H1 (cell line): ENCODE measurements at regions not wholly inside any gene's neighbourhood (a gene's known extent, or its start where the extent isn't known, plus 50 kb on each side); places are given as distances from the start of the nearest gene placed in this dataset.

ENCODE experiments used
- CTCF ChIA-PET: fragments of 300-600 bp; sonication (Branson Sonifier 250); formaldehyde crosslinking; loops from one replicate; lab custom pipeline; 2021; ENCODE audit not compliant: partially characterized antibody; lab: Charles Lee
- POLR2A ChIA-PET: fragments of 300-600 bp; sonication (Branson Sonifier 250); formaldehyde crosslinking; loops from one replicate; lab custom pipeline; 2021; ENCODE audit warnings: inconsistent platforms; ENCODE audit not compliant: partially characterized antibody; lab: Charles Lee
- DNase-seq, 2 experiments: peaks; one replicate each; pipeline versions ENCODE4 v3.0.0 to v3.0.0-alpha.2; 2010 to 2022; ENCODE audit warnings: low spot score in 2 of 2, low read depth in 1 of 2, mixed read lengths in 1 of 2
- FAIRE-seq: peaks from 2 replicates; lab custom pipeline; 2011; peaks lifted over from hg19 to GRCh38; lab: Jason Lieb, UNC
- H2AFZ ChIP-seq: 2 replicates; pipeline ENCODE4 v1.8.1; 2012; ENCODE audit warnings: low read length, inconsistent platforms
- H2AK5ac ChIP-seq: 2 replicates; pipeline ENCODE4 v1.6.1; 2013; ENCODE audit warnings: low read depth, low read length
- H2BK120ac ChIP-seq: replicated peaks from 2 replicates; pipeline ENCODE3; 2013; ENCODE audit warnings: low read depth, low read length, inconsistent platforms
- H2BK12ac ChIP-seq: 2 replicates; pipeline ENCODE4 v1.6.1; 2013; ENCODE audit warnings: low read depth, low read length
- H2BK15ac ChIP-seq: 2 replicates; pipeline ENCODE4 v1.6.1; 2013; ENCODE audit warnings: low read length
- H2BK20ac ChIP-seq: 2 replicates; pipeline ENCODE4 v1.6.1; 2013; ENCODE audit warnings: low read length
- H2BK5ac ChIP-seq: 2 replicates; pipeline ENCODE4 v1.6.1; 2013; ENCODE audit warnings: low read depth, low read length
- H3K14ac ChIP-seq: 2 replicates; pipeline ENCODE4 v1.6.1; 2013; ENCODE audit warnings: inconsistent platforms; ENCODE audit not compliant: insufficient read length
- H3K18ac ChIP-seq: 2 replicates; pipeline ENCODE4 v1.6.1; 2013; ENCODE audit warnings: low read length; ENCODE audit errors: extremely low read depth
- H3K23ac ChIP-seq: 2 replicates; pipeline ENCODE4 v1.6.1; 2013; ENCODE audit warnings: inconsistent platforms; ENCODE audit not compliant: insufficient read length
- H3K23me2 ChIP-seq: 2 replicates; pipeline ENCODE4 v1.6.1; 2013; ENCODE audit warnings: low read depth, low read length
- H3K27ac ChIP-seq: 2 replicates; pipeline ENCODE4 v1.6.1; 2011; ENCODE audit warnings: low read depth, low read length, inconsistent platforms
- H3K27me3 ChIP-seq, 4 experiments: replicated peaks in 1 of 4; 1 replicate in 1 of 4; 2 replicates in 3 of 4; pipeline versions ENCODE4 v1.6.1 to v1.8.1; 2011 to 2013; ENCODE audit warnings: low read length in 3 of 4, mild to moderate bottlenecking in 3 of 4, inconsistent platforms in 2 of 4, mixed read lengths in 2 of 4, moderate library complexity in 1 of 4; ENCODE audit not compliant: control insufficient read depth in 3 of 4, insufficient read depth in 3 of 4; ENCODE audit errors: extremely low read depth in 1 of 4
- H3K36me3 ChIP-seq, 4 experiments: 2 replicates each; pipeline versions ENCODE4 v1.6.1 to v1.8.1; 2011 to 2013; ENCODE audit warnings: mild to moderate bottlenecking in 4 of 4, low read length in 3 of 4, moderate library complexity in 2 of 4, control low read depth in 1 of 4, inconsistent platforms in 1 of 4; ENCODE audit not compliant: insufficient read depth in 4 of 4, control insufficient read depth in 2 of 4
- H3K4ac ChIP-seq: replicated peaks from 2 replicates; pipeline ENCODE3; 2013; ENCODE audit warnings: low read length, low read depth, mixed read lengths, inconsistent platforms; ENCODE audit not compliant: insufficient read length
- H3K4me1 ChIP-seq, 4 experiments: replicated peaks in 1 of 4; 1 replicate in 1 of 4; 2 replicates in 3 of 4; pipeline versions ENCODE4 v1.6.1 to v1.8.1; 2011 to 2013; ENCODE audit warnings: low read length in 3 of 4, inconsistent platforms in 2 of 4, mixed read lengths in 1 of 4; ENCODE audit not compliant: insufficient read depth in 4 of 4, control insufficient read depth in 3 of 4
- H3K4me2 ChIP-seq, 2 experiments: 2 replicates each; pipeline versions ENCODE4 v1.6.1 to v1.8.1; 2011 to 2013; ENCODE audit warnings: low read depth in 2 of 2, low read length in 2 of 2, control low read depth in 1 of 2, inconsistent platforms in 1 of 2, mild to moderate bottlenecking in 1 of 2; ENCODE audit not compliant: insufficient read depth in 1 of 2
- H3K4me3 ChIP-seq, 4 experiments: fragments of 200-600, 300-600 bp in 1 of 4; sonication (generic), shearing (Covaris generic), sonication (Bioruptor Twin) in 1 of 4; 2 replicates each; pipeline versions ENCODE4 v1.5.1 to v1.8.1; 2011 to 2016; ENCODE audit warnings: low read length in 4 of 4, low read depth in 3 of 4, control low read depth in 2 of 4, inconsistent platforms in 2 of 4, mild to moderate bottlenecking in 2 of 4, mixed read lengths in 1 of 4, moderate library complexity in 1 of 4; ENCODE audit not compliant: insufficient read depth in 2 of 4; ENCODE audit errors: extremely low read depth in 1 of 4
- H3K56ac ChIP-seq: replicated peaks from 2 replicates; pipeline ENCODE3; 2013; ENCODE audit warnings: low read depth, mild to moderate bottlenecking, mixed read lengths, low read length, inconsistent platforms; ENCODE audit not compliant: insufficient read length
- H3K79me1 ChIP-seq: 2 replicates; pipeline ENCODE4 v1.6.1; 2013; ENCODE audit warnings: low read depth, low read length, control low read depth
- H3K79me2 ChIP-seq, 2 experiments: 2 replicates each; pipeline versions ENCODE4 v1.6.1 to v1.8.1; 2012 to 2013; ENCODE audit warnings: low read length in 2 of 2, mild to moderate bottlenecking in 2 of 2, inconsistent platforms in 1 of 2; ENCODE audit not compliant: insufficient read depth in 2 of 2, control insufficient read depth in 1 of 2
- H3K9ac ChIP-seq, 4 experiments: replicated peaks in 1 of 4; 1 replicate in 1 of 4; 2 replicates in 3 of 4; pipeline versions ENCODE4 v1.6.1 to v1.8.1; 2011 to 2013; ENCODE audit warnings: low read depth in 3 of 4, low read length in 3 of 4, control low read depth in 2 of 4, mild to moderate bottlenecking in 2 of 4, moderate library complexity in 2 of 4, inconsistent platforms in 1 of 4; ENCODE audit errors: extremely low read depth in 1 of 4
- H3K9me3 ChIP-seq, 2 experiments: 2 replicates each; pipeline versions ENCODE4 v1.6.1 to v1.8.1; 2012 to 2013; ENCODE audit warnings: mild to moderate bottlenecking in 2 of 2, moderate library complexity in 2 of 2, control low read depth in 1 of 2, inconsistent platforms in 1 of 2, low read depth in 1 of 2, low read length in 1 of 2, mixed read lengths in 1 of 2; ENCODE audit not compliant: insufficient read depth in 2 of 2
- H4K20me1 ChIP-seq, 2 experiments: replicated peaks in 1 of 2; 2 replicates each; pipeline versions ENCODE3 to v1.8.1; 2011 to 2013; ENCODE audit warnings: inconsistent platforms in 2 of 2, low read length in 2 of 2, mild to moderate bottlenecking in 1 of 2; ENCODE audit not compliant: insufficient read depth in 2 of 2, control insufficient read depth in 1 of 2
- H4K5ac ChIP-seq: 2 replicates; pipeline ENCODE4 v1.6.1; 2013; ENCODE audit warnings: low read length, low read depth, mixed read lengths, inconsistent platforms; ENCODE audit not compliant: insufficient read length
- H4K8ac ChIP-seq: 2 replicates; pipeline ENCODE4 v1.8.0; 2013; ENCODE audit warnings: mild to moderate bottlenecking, moderate library complexity, low read length, inconsistent platforms; ENCODE audit not compliant: insufficient read depth; ENCODE audit errors: extremely low read depth
- H4K91ac ChIP-seq: replicated peaks from 2 replicates; pipeline ENCODE3; 2013; ENCODE audit warnings: low read length, mixed read lengths, inconsistent platforms; ENCODE audit not compliant: insufficient read length
- BACH1 ChIP-seq: IDR thresholded peaks from 2 replicates; pipeline ENCODE4 v1.6.1; 2012; ENCODE audit warnings: low read length, improper control_type of control experiment
- CBX5 ChIP-seq: fragments of 300-800, 300-1000 bp; sonication (generic); IDR thresholded peaks from 2 replicates; pipeline ENCODE4 v1.7.1; 2016; ENCODE audit warnings: antibody characterized with exemption, low read length, low read depth
- MAFK ChIP-seq: IDR thresholded peaks from 2 replicates; pipeline ENCODE4 v1.6.1; 2012; ENCODE audit warnings: low read depth, mild to moderate bottlenecking, improper control_type of control experiment, low read length
- RFX5 ChIP-seq: IDR thresholded peaks from 2 replicates; pipeline ENCODE4 v1.6.1; 2011; ENCODE audit warnings: low read depth, low read length, improper control_type of control experiment, borderline replicate concordance
- SUZ12 ChIP-seq: fragments of 200-600 bp; sonication (generic); IDR thresholded peaks from 2 replicates; pipeline ENCODE4 v1.6.1; 2012; ENCODE audit warnings: mild to moderate bottlenecking, inconsistent platforms, low read length, moderate library complexity, mixed read lengths
- TAF7 ChIP-seq: optimal IDR thresholded peaks from 2 replicates; pipeline ENCODE3; 2011; ENCODE audit warnings: low read depth, mild to moderate bottlenecking, inconsistent platforms, low read length, moderate library complexity, borderline replicate concordance
- TF ChIP-seq, protein P1 (sequence below): IDR thresholded peaks from 2 replicates; pipeline ENCODE4 v1.6.1; 2012; ENCODE audit warnings: inconsistent platforms

- Histone ChIP-seq H2AK5ac (no peak overlapping the region), H3K79me2 (no peaks in the 10 kb centered on the region), H2BK12ac (no peak overlapping the region), H3K18ac (no peak overlapping the region), H2BK20ac (no peak overlapping the region), H3K4ac (no peak overlapping the region), H3K79me1 (no peaks in the 10 kb centered on the region), H2AFZ (no peak overlapping the region), H3K23me2 (no peaks in the 10 kb centered on the region), H4K8ac (no peak overlapping the region), H3K23ac (no peak overlapping the region), H3K14ac (no peak overlapping the region), H2BK5ac (no peak overlapping the region), H3K9me3 (peaks cover 3 to 4% of the 10 kb centered on the region in 2 experiments; a peak in 2 of 4 replicates), H3K4me1 (peaks cover 0 to 4% (median under 1%) of the 10 kb centered on the region in 4 experiments; a peak in 3 of 7 replicates), H3K27ac (no peak overlapping the region), H4K20me1 (no peaks in the 10 kb centered on the region), H4K91ac (no peak overlapping the region), H3K56ac (no peak overlapping the region), H2BK15ac (no peak overlapping the region)
- CTCF ChIA-PET, result interaction anchor here (1.4 kb wide), 1 partner anchor 41 kb away, joined by 5 read pairs; no protein-coding TSS in a partner anchor
- TF ChIP-seq, protein P1, sequence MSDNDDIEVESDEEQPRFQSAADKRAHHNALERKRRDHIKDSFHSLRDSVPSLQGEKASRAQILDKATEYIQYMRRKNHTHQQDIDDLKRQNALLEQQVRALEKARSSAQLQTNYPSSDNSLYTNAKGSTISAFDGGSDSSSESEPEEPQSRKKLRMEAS, result no peak
- TF ChIP-seq BACH1 (no peak), MAFK (no peak), RFX5 (no peak), TAF7 (no peak), CBX5 (no peak), SUZ12 (no peak)
- TF ChIP-seq, all 59 proteins: peak for 0
- no peaks in the 10 kb centered on the region for H3K36me3 ChIP-seq
- H4K5ac ChIP-seq, result no peak overlapping the region
- no peak overlapping the region for H3K4me2 ChIP-seq
- DNase-seq (no peak), FAIRE-seq (no peak)
- no peak overlapping the region for H3K4me3 ChIP-seq
- no peak overlapping the region for H3K9ac ChIP-seq
- no peaks in the 10 kb centered on the region for H3K27me3 ChIP-seq
- POLR2A ChIA-PET, result no interaction called here
- H2BK120ac ChIP-seq, result no peak overlapping the region
Measured at GRCh38 chr7:37535841-37536240, 87.2 kb upstream of the ELMO1 start.
